Neural progenitor cell (in vitro differentiated cells): ENCODE measurements at regions not wholly inside any gene's neighbourhood (a gene's known extent, or its start where the extent isn't known, plus 50 kb on each side); places are given as distances from the start of the nearest gene placed in this dataset.

Experiments used
- EZH2 ChIP-seq: fragments of 200-600 bp; sonication (generic); IDR thresholded peaks from 2 replicates; pipeline ENCODE4 v1.6.1; 2017; ENCODE audit warnings: antibody characterized with exemption, mild to moderate bottlenecking, moderate library complexity
- EZH2phosphoT487 ChIP-seq: fragments of 200-600 bp; sonication (generic); IDR thresholded peaks from 2 replicates; pipeline ENCODE4 v1.6.1; 2017; ENCODE audit warnings: antibody characterized with exemption
- TF ChIP-seq, protein P1 (sequence below): fragments of 200-600 bp; sonication (generic); IDR thresholded peaks from 2 replicates; pipeline ENCODE4 v1.5.1; 2017; ENCODE audit warnings: antibody characterized with exemption, mild to moderate bottlenecking

GRCh38 chrX:88937616-88938015, 190.6 kb downstream of the CPXCR1 start:
- TF ChIP-seq, protein P1, sequence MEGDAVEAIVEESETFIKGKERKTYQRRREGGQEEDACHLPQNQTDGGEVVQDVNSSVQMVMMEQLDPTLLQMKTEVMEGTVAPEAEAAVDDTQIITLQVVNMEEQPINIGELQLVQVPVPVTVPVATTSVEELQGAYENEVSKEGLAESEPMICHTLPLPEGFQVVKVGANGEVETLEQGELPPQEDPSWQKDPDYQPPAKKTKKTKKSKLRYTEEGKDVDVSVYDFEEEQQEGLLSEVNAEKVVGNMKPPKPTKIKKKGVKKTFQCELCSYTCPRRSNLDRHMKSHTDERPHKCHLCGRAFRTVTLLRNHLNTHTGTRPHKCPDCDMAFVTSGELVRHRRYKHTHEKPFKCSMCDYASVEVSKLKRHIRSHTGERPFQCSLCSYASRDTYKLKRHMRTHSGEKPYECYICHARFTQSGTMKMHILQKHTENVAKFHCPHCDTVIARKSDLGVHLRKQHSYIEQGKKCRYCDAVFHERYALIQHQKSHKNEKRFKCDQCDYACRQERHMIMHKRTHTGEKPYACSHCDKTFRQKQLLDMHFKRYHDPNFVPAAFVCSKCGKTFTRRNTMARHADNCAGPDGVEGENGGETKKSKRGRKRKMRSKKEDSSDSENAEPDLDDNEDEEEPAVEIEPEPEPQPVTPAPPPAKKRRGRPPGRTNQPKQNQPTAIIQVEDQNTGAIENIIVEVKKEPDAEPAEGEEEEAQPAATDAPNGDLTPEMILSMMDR, result no peak
- TF ChIP-seq EZH2 (no peak), EZH2phosphoT487 (no peak)
